CD8-positive, alpha-beta memory T cell (primary cell): ENCODE measurements at regions not wholly inside any gene's neighbourhood (a gene's known extent, or its start where the extent isn't known, plus 50 kb on each side); places are given as distances from the start of the nearest gene placed in this dataset.
"Not testable (repeated sequence)": the region's sequence is repeated elsewhere in the genome, so short reads cannot be mapped to it uniquely, and the experiment has no call there.

Source experiments
- CTCF ChIA-PET: fragments of 350-600 bp; sonication (Branson Sonifier 250); formaldehyde crosslinking; loops from one replicate; lab custom pipeline; 2021; ENCODE audit warnings: antibody characterized with exemption; lab: Charles Lee
- POLR2A ChIA-PET: fragments of 350-600 bp; sonication (Branson Sonifier 250); formaldehyde crosslinking; loops from one replicate; lab custom pipeline; 2021; ENCODE audit warnings: antibody characterized with exemption; lab: Charles Lee
- DNase-seq, 5 donors: peaks; one replicate each; pipeline versions ENCODE4 v3.0.0 to v3.0.0-alpha.2; 2020 to 2022; ENCODE audit warnings: mixed read lengths in 1 of 5
- H3K27ac ChIP-seq: one replicate; pipeline ENCODE4 v1.7.0; 2013; ENCODE audit warnings: low read depth, mild to moderate bottlenecking, low read length, moderate library complexity
- H3K27me3 ChIP-seq: 2 replicates; pipeline ENCODE4 v1.7.0; 2013; ENCODE audit warnings: low read length, mild to moderate bottlenecking; ENCODE audit not compliant: insufficient read depth, poor library complexity, severe bottlenecking
- H3K36me3 ChIP-seq: 2 replicates; pipeline ENCODE4 v1.7.0; 2013; ENCODE audit warnings: mild to moderate bottlenecking, low read length, moderate library complexity; ENCODE audit not compliant: insufficient read depth
- H3K4me1 ChIP-seq: 2 replicates; pipeline ENCODE4 v1.7.0; 2013; ENCODE audit warnings: mild to moderate bottlenecking, low read length, moderate library complexity; ENCODE audit not compliant: insufficient read depth
- H3K4me3 ChIP-seq: 2 replicates; pipeline ENCODE4 v1.7.0; 2013; ENCODE audit warnings: mild to moderate bottlenecking, low read length
- H3K9me3 ChIP-seq: 2 replicates; pipeline ENCODE4 v1.7.0; 2013; ENCODE audit warnings: mild to moderate bottlenecking, low read length
- H3K27ac Mint-ChIP-seq, 8 donors: one replicate each; pipeline ENCODE4 v1.8.0; 2020 to 2021; ENCODE audit warnings: mixed read lengths in 8 of 8, mild to moderate bottlenecking in 6 of 8, inconsistent platforms in 3 of 8, moderate library complexity in 3 of 8
- H3K27me3 Mint-ChIP-seq, 2 donors: one replicate each; pipeline ENCODE4 v1.8.0; 2020 to 2021; ENCODE audit warnings: mixed read lengths in 2 of 2, mild to moderate bottlenecking in 1 of 2, moderate library complexity in 1 of 2
- H3K36me3 Mint-ChIP-seq, 3 donors: one replicate each; pipeline ENCODE4 v1.8.0; 2020 to 2021; ENCODE audit warnings: mixed read lengths in 3 of 3, inconsistent platforms in 1 of 3, mild to moderate bottlenecking in 1 of 3
- H3K4me1 Mint-ChIP-seq, 3 donors: one replicate each; pipeline ENCODE4 v1.8.0; 2020 to 2021; ENCODE audit warnings: mixed read lengths in 3 of 3, inconsistent platforms in 1 of 3, mild to moderate bottlenecking in 1 of 3
- H3K4me3 Mint-ChIP-seq, 7 donors: one replicate each; pipeline ENCODE4 v1.8.0; 2020 to 2021; ENCODE audit warnings: mixed read lengths in 7 of 7, mild to moderate bottlenecking in 6 of 7, moderate library complexity in 4 of 7, inconsistent platforms in 2 of 7
- H3K9me3 Mint-ChIP-seq, 5 donors: one replicate each; pipeline ENCODE4 v1.8.0; 2020 to 2022; ENCODE audit warnings: mixed read lengths in 5 of 5, mild to moderate bottlenecking in 3 of 5, moderate library complexity in 2 of 5, inconsistent platforms in 1 of 5

DNA sequence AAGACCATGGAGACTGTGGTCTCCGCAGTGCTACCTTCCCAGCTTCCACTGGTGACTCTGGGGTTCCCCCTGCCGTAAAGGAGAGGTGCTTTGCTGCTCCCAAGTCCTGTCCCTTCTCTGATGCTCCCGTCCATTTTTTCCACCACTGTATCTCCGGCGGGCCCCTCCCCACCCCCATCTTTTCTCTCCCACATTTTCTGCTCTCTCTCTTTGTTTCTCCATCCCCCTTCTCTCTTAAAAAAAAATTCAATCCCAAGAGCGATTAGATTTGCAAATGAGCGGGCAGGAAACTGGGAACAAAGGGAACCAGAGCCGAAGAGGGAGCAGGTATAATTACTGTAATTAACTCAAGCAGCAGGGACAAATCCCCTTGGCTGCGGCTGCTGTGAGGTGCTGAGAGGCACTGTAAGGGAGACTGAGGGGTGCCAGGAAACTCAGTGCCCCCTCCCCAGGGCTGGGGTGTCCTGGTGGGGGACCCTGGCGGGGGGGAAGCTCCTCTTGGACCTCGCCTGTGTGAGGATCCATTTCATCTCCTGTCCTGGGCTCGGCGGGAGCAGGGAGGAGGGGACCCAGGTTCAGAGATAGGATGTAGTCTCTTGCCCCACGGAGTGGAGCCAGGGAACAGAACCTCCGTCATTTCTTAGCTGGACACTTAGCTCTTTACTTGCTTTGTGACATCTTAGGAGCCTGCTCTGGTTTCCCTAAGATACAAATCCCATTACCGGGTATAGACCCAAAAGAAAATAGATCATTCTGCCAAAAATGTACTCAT lies 140.4 kb upstream of the NRXN3 start:
- Histone ChIP-seq H3K4me1 (no peaks in the 10 kb centered on the region), H3K4me3 (no peak overlapping the region), H3K27ac (no peak overlapping the region), H3K36me3 (no peaks in the 10 kb centered on the region), H3K27me3 (no peaks in the 10 kb centered on the region), H3K9me3 (no peaks in the 10 kb centered on the region)
- H3K4me3 Mint-ChIP-seq: no peak overlapping the region
- DNase-seq: no peak
- H3K27me3 Mint-ChIP-seq: peaks cover 15 to 30% of the 10 kb centered on the region in 2 donors
- no peaks in the 10 kb centered on the region for H3K36me3 Mint-ChIP-seq
- no peak overlapping the region for H3K27ac Mint-ChIP-seq
- peaks cover 0 to 8% (median 0%) of the 10 kb centered on the region in 5 donors for H3K9me3 Mint-ChIP-seq
- CTCF ChIA-PET: no interaction called here
- POLR2A ChIA-PET: no interaction called here
- no peaks in the 10 kb centered on the region for H3K4me1 Mint-ChIP-seq

DNA sequence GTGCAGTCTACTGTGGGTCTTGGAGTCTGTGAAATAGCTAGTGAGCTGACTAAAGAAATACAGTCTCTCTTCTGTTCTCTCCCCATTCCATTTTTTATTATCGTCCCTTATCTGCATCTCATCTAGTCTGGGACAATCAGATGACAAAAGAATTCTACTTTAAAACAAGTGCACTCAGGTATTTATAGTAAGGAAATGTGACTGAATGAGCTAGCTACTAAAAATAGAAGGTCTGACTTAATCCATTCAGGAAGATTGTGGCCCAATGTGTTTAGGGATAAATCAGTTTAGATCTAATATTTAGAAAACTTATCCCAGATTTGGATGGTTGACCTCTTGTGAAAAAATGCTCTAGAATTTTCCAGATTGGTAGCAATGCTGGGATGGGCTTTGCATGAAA lies 126.8 kb upstream of the NRXN3 start:
- CTCF ChIA-PET: no interaction called here
- H3K9me3 Mint-ChIP-seq: peaks cover 0 to 3% (median 0%) of the 10 kb centered on the region in 5 donors

DNA sequence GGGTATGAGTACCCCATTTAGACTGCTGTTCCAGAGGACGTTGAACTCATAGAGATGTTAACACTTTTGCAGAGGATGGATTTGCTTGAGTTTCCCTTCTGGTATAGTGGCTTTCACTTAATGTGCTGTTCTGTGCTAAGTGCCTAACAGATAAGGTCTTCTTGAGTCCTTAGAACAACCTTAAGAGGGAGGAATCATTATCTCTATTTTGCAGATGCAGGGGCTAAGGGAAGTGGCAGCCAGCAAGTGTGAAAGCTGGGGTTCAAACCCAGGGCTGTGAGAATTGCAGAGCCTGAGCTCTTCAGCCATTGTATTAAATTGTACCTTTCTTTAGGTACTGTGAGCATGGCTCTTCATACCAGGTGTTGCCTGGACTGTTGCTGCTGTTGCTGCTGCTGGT lies 122.1 kb upstream of the NRXN3 start:
- H3K4me1 ChIP-seq: no peaks in the 10 kb centered on the region
- no peak for DNase-seq
- Mint-ChIP-seq H3K9me3 (peaks cover 0 to 7% (median 0%) of the 10 kb centered on the region in 5 donors), H3K4me1 (no peaks in the 10 kb centered on the region), H3K27ac (no peak overlapping the region), H3K27me3 (peaks cover 2 to 15% of the 10 kb centered on the region in 2 donors), H3K36me3 (no peaks in the 10 kb centered on the region), H3K4me3 (no peak overlapping the region)
- no peaks in the 10 kb centered on the region for H3K9me3 ChIP-seq
- CTCF ChIA-PET: no interaction called here
- H3K36me3 ChIP-seq: no peaks in the 10 kb centered on the region
- no peaks in the 10 kb centered on the region for H3K27me3 ChIP-seq
- H3K4me3 ChIP-seq: no peak overlapping the region
- H3K27ac ChIP-seq: no peak overlapping the region
- POLR2A ChIA-PET: no interaction called here

More for the DNA sequence above, 126.8 kb upstream of the NRXN3 start:
- peaks cover 2 to 32% of the 10 kb centered on the region in 2 donors for H3K27me3 Mint-ChIP-seq
- no peaks in the 10 kb centered on the region for H3K4me1 Mint-ChIP-seq
- H3K27me3 ChIP-seq: no peaks in the 10 kb centered on the region
- H3K36me3 ChIP-seq: no peaks in the 10 kb centered on the region
- H3K27ac ChIP-seq: no peak overlapping the region
- no peak overlapping the region for H3K27ac Mint-ChIP-seq
- H3K36me3 Mint-ChIP-seq: no peaks in the 10 kb centered on the region
- no peak overlapping the region for H3K4me3 ChIP-seq
- DNase-seq: no peak
- no peak overlapping the region for H3K4me3 Mint-ChIP-seq
- H3K4me1 ChIP-seq: no peaks in the 10 kb centered on the region
- no peaks in the 10 kb centered on the region for H3K9me3 ChIP-seq
- POLR2A ChIA-PET: no interaction called here

DNA sequence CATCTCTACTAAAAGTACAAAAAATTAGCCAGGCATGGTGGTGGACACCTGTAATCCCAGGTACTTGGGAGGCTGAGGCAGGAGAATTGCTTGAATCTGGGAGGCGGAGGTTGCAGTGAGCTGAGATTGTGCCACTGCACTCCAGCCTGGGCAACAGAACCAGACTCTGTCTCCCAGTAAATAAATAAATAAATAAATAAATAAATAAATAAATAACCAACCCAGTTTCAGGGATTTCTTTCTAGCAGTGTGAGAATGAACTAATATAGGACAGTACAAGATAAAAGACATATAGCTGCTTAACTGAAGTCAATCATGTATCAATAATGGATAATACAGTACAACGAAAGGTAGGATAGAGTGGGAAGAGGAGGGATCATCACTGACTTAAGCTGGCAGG lies 113.3 kb upstream of the NRXN3 start:
- DNase-seq, H3K27me3 ChIP-seq, H3K27ac Mint-ChIP-seq, H3K4me3 Mint-ChIP-seq, H3K9me3 ChIP-seq, H3K4me1 Mint-ChIP-seq, H3K27ac ChIP-seq, H3K36me3 Mint-ChIP-seq, H3K4me3 ChIP-seq, H3K36me3 ChIP-seq, H3K9me3 Mint-ChIP-seq, H3K4me1 ChIP-seq, CTCF ChIA-PET, POLR2A ChIA-PET: not testable (repeated sequence)
- peaks cover 4 to 10% of the 10 kb centered on the region in 2 donors for H3K27me3 Mint-ChIP-seq

DNA sequence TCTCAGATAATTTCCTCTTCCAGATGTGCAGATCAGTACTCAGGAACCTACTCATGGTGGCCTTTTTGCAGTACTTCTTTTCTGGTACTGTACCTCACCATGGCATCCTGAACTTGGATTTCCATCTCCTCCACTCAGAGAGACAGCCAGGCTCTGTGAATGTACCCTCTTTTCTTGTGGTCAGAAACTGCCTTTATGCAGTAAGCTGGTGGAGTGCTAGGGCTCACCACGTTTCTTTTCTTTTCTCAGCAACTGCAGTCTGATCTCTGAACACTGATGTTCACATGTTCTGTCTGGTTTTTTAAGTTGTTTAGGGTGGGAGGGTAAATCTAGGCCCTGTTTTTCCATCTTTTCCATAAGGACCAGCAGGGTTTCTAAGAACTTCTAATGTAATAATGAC lies 99.8 kb upstream of the NRXN3 start:
- H3K36me3 ChIP-seq: no peaks in the 10 kb centered on the region
- H3K27ac ChIP-seq: no peak overlapping the region
- peaks cover 0 to 3% of the 10 kb centered on the region in 2 donors for H3K27me3 Mint-ChIP-seq
- POLR2A ChIA-PET: no interaction called here
- no peak overlapping the region for H3K27ac Mint-ChIP-seq
- no peaks in the 10 kb centered on the region for H3K9me3 Mint-ChIP-seq
- H3K4me1 ChIP-seq: no peaks in the 10 kb centered on the region
- H3K27me3 ChIP-seq: no peaks in the 10 kb centered on the region
- CTCF ChIA-PET: no interaction called here
- no peaks in the 10 kb centered on the region for H3K36me3 Mint-ChIP-seq
- H3K4me3 Mint-ChIP-seq: no peak overlapping the region
- H3K4me1 Mint-ChIP-seq: no peaks in the 10 kb centered on the region
- H3K9me3 ChIP-seq: no peaks in the 10 kb centered on the region
- no peak for DNase-seq
- no peak overlapping the region for H3K4me3 ChIP-seq

DNA sequence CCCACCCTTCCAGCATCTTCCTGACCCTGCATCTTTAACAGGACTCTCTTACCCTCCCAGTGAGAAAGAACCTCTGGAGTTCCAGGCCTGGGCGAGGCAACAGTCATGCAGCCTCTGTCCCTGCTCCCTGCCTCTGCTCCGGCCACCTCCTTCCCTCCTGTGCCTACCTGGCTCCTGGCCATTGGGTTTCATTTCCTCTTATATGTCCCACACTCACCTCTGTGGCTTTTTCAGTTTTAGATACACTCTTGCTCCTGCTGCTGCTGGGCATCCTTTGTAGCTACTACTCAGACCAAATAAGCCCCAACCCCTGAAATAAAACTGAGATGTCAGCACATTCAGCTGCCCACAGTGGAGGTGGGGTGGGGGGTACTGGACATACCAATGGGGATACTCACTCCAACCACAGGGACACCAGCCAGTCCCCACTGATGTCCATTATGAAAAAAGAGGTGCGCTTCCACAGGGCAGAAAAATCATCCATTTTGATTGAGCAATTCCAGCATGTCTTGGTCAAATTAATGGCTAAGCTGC lies 99.1 kb upstream of the NRXN3 start:
- DNase-seq: no peak
- peaks cover 0 to 4% of the 10 kb centered on the region in 2 donors for H3K27me3 Mint-ChIP-seq
- no peaks in the 10 kb centered on the region for H3K4me1 Mint-ChIP-seq
- no peaks in the 10 kb centered on the region for H3K4me1 ChIP-seq
- H3K9me3 Mint-ChIP-seq: no peaks in the 10 kb centered on the region
- ChIA-PET CTCF (no interaction called here), POLR2A (no interaction called here)
- H3K27ac Mint-ChIP-seq: no peak overlapping the region
- H3K36me3 Mint-ChIP-seq: no peaks in the 10 kb centered on the region
- H3K4me3 Mint-ChIP-seq: no peak overlapping the region
- H3K9me3 ChIP-seq: no peaks in the 10 kb centered on the region
- H3K36me3 ChIP-seq: no peaks in the 10 kb centered on the region
- H3K27ac ChIP-seq: no peak overlapping the region
- H3K4me3 ChIP-seq: no peak overlapping the region
- no peaks in the 10 kb centered on the region for H3K27me3 ChIP-seq

DNA sequence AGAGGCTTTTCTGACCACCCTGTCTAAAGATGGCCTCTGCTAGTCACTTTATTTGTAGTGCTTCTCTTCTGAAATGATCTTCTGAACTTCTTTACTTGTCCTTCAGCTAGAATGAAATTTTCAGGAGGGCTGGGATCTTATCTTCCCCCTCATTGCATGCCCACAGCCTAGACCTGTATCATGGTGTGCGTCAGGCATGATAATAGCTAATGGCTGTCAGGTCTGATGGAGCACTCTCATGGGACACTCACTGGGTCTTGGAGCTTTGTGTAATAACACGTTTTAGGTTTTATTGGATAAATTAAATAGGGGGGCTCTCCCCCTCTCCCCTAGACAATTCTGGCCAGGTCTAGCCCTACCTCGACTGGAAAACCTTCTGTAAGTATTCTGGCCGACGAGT lies 97.1 kb upstream of the NRXN3 start:
- H3K9me3 ChIP-seq: no peaks in the 10 kb centered on the region
- Mint-ChIP-seq H3K27ac (no peak overlapping the region), H3K4me1 (no peaks in the 10 kb centered on the region), H3K4me3 (no peak overlapping the region), H3K36me3 (no peaks in the 10 kb centered on the region), H3K27me3 (peaks cover 0 to 5% of the 10 kb centered on the region in 2 donors), H3K9me3 (no peaks in the 10 kb centered on the region)
- no peaks in the 10 kb centered on the region for H3K27me3 ChIP-seq
- H3K36me3 ChIP-seq: no peaks in the 10 kb centered on the region
- no peak for DNase-seq
- H3K27ac ChIP-seq: no peak overlapping the region
- no peak overlapping the region for H3K4me3 ChIP-seq
- no peaks in the 10 kb centered on the region for H3K4me1 ChIP-seq
- ChIA-PET POLR2A (no interaction called here), CTCF (no interaction called here)

DNA sequence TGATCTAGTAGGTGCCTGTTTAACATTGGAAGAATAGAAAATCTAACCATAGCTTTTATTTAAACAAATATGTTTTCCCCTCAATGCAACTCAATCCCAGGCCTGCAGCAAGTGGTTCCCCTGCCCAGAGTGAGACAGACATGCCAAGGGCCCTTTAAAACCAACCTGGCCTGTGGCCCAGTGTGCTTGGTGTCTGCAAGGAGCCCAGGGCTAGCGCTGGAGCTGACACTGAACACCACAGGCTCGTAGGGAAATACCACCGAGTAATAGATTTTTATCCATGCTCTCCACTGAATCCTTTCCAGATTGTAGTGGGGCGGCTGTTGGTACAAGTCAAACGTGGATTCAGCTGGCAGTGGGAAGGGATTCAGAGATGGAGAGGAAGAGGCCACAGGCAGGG lies 95.6 kb upstream of the NRXN3 start:
- no peak for DNase-seq
- Mint-ChIP-seq H3K36me3 (no peaks in the 10 kb centered on the region), H3K9me3 (no peaks in the 10 kb centered on the region), H3K4me1 (no peaks in the 10 kb centered on the region), H3K4me3 (no peak overlapping the region), H3K27ac (no peak overlapping the region), H3K27me3 (peaks cover 0 to 5% of the 10 kb centered on the region in 2 donors)
- Histone ChIP-seq H3K27ac (no peak overlapping the region), H3K36me3 (no peaks in the 10 kb centered on the region), H3K4me1 (no peaks in the 10 kb centered on the region), H3K4me3 (no peak overlapping the region), H3K27me3 (no peaks in the 10 kb centered on the region), H3K9me3 (no peaks in the 10 kb centered on the region)
- POLR2A ChIA-PET: no interaction called here
- CTCF ChIA-PET: no interaction called here
